K562 (cell line): ENCODE measurements at regions not wholly inside any gene's neighbourhood (a gene's known extent, or its start where the extent isn't known, plus 50 kb on each side); places are given as distances from the start of the nearest gene placed in this dataset.
A peak's percentile ranks its signal among the peaks of the same experiment; 100 is the strongest.

Source experiments
- ATAC-seq: fragments of 200-7000 bp; cut with Tn5 transposase; 3 replicates; pipeline ENCODE4 v1.9.1; 2020; ENCODE audit warnings: moderate library complexity
- BruUV-seq: library from RNA; stranded (reverse); fragments of 400-500 nt; replicated peaks from 2 replicates; lab custom pipeline; 2021; lab: Mats Ljungman, UMichigan
- CTCF ChIA-PET: fragments of 300-600 bp; formaldehyde crosslinking; extraction: SDS; loops from one replicate; lab custom pipeline; 2021; ENCODE audit warnings: low intra/inter-chr PET ratio; lab: Yijun Ruan, JAX
- POLR2A ChIA-PET: fragments of 300-600, 350-650 bp; sonication (Branson Sonifier 250); formaldehyde crosslinking; extraction: SDS; loops from one replicate; lab custom pipeline; 2021; ENCODE audit warnings: antibody characterized with exemption, inconsistent platforms; lab: Yijun Ruan, JAX
- DNase-seq, 4 experiments: peaks; one replicate each; pipeline versions ENCODE4 v3.0.0 to v3.0.0-alpha.2; 2011 to 2018; ENCODE audit warnings: low spot score in 3 of 4, mixed read lengths in 3 of 4; ENCODE audit errors: extremely low read depth in 1 of 4
- FAIRE-seq: peaks from 2 replicates; lab custom pipeline; 2011; peaks lifted over from hg19 to GRCh38; lab: Jason Lieb, UNC
- H2AFZ ChIP-seq: 2 replicates; pipeline ENCODE4 v1.6.0; 2011; ENCODE audit warnings: low read depth, low read length, control low read depth, inconsistent platforms
- H3K27ac ChIP-seq: fragments of 200-600 bp; 3 replicates; pipeline ENCODE4 v1.8.0; 2011; ENCODE audit warnings: low read depth, mild to moderate bottlenecking, control low read depth, inconsistent platforms, low read length, moderate library complexity, mixed read lengths; ENCODE audit errors: extremely low read depth
- H3K27me3 ChIP-seq, 2 experiments: fragments of 300-600 bp in 1 of 2; 2 replicates in 1 of 2; 3 replicates in 1 of 2; pipeline versions ENCODE4 v1.6.0 to v1.8.0; 2011; ENCODE audit warnings: inconsistent platforms in 2 of 2, low read length in 2 of 2, mild to moderate bottlenecking in 1 of 2, mixed read lengths in 1 of 2, moderate library complexity in 1 of 2; ENCODE audit not compliant: control insufficient read depth in 2 of 2, insufficient read depth in 2 of 2
- H3K36me3 ChIP-seq: fragments of 300-600 bp; 3 replicates; pipeline ENCODE4 v1.8.0; 2011; ENCODE audit warnings: mild to moderate bottlenecking, low read length, inconsistent platforms; ENCODE audit not compliant: control insufficient read depth, insufficient read depth
- H3K4me1 ChIP-seq, 2 experiments: fragments of 200-600 bp in 1 of 2; replicated peaks in 1 of 2; 2 replicates in 1 of 2; 3 replicates in 1 of 2; pipeline versions ENCODE4 v1.5.1 to v1.8.0; 2011; ENCODE audit warnings: inconsistent platforms in 2 of 2, low read length in 2 of 2, mild to moderate bottlenecking in 1 of 2, mixed read lengths in 1 of 2, moderate library complexity in 1 of 2; ENCODE audit not compliant: control insufficient read depth in 2 of 2, insufficient read depth in 2 of 2
- H3K4me2 ChIP-seq: 2 replicates; pipeline ENCODE4 v1.6.1; 2011; ENCODE audit warnings: low read length, control low read depth, inconsistent platforms, mixed read lengths; ENCODE audit not compliant: insufficient read depth
- H3K4me3 ChIP-seq: fragments of 200-600 bp; sonication (generic), shearing (Covaris generic); 2 replicates; pipeline ENCODE4 v1.5.1; 2016; ENCODE audit warnings: control low read depth, inconsistent platforms
- H3K79me2 ChIP-seq: fragments of 200-600 bp; 3 replicates; pipeline ENCODE4 v1.8.0; 2011; ENCODE audit warnings: low read length, inconsistent platforms; ENCODE audit not compliant: control insufficient read depth, insufficient read depth
- H3K9ac ChIP-seq, 2 experiments: 2 replicates each; pipeline versions ENCODE4 v1.6.0 to v1.6.1; 2011; ENCODE audit warnings: low read depth in 2 of 2, low read length in 2 of 2, control low read depth in 1 of 2, inconsistent platforms in 1 of 2, mild to moderate bottlenecking in 1 of 2, mixed read lengths in 1 of 2; ENCODE audit not compliant: insufficient read depth in 1 of 2
- H3K9me1 ChIP-seq: one replicate; pipeline ENCODE4 v1.6.0; 2011; ENCODE audit warnings: inconsistent platforms, mild to moderate bottlenecking, low read length, moderate library complexity; ENCODE audit not compliant: control insufficient read depth, insufficient read depth
- H3K9me3 ChIP-seq: replicated peaks from 2 replicates; pipeline ENCODE4 v1.5.1; 2011; ENCODE audit warnings: low read depth, low read length, inconsistent platforms; ENCODE audit not compliant: control insufficient read depth, insufficient read depth
- H4K20me1 ChIP-seq: replicated peaks from 2 replicates; pipeline ENCODE4 v1.6.1; 2011; ENCODE audit warnings: low read length, inconsistent platforms, mixed read lengths; ENCODE audit not compliant: control insufficient read depth, insufficient read depth
- EHMT2 ChIP-seq: fragments of 450-650 bp; IDR thresholded peaks from 2 replicates; pipeline ENCODE4 v1.6.1; 2018; ENCODE audit warnings: antibody characterized with exemption
- MEIS2 ChIP-seq: fragments of 450-650 bp; IDR thresholded peaks from 2 replicates; pipeline ENCODE4 v1.6.1; 2014; ENCODE audit warnings: mild to moderate bottlenecking; ENCODE audit not compliant: partially characterized antibody
- MIER1 ChIP-seq: fragments of 450-650 bp; IDR thresholded peaks from 2 replicates; pipeline ENCODE4 v1.6.1; 2016; ENCODE audit warnings: antibody characterized with exemption, mild to moderate bottlenecking, low read depth
- REST ChIP-seq, 2 experiments: fragments of 450-650 bp; formaldehyde crosslinking in 1 of 2; IDR thresholded peaks; 2 replicates each; pipeline versions ENCODE4 v1.4.0 to v1.6.1; 2014 to 2020; ENCODE audit warnings: mild to moderate bottlenecking in 2 of 2, borderline replicate concordance in 1 of 2, low read depth in 1 of 2
- SRSF3 ChIP-seq: fragments of 200-400 bp; formaldehyde crosslinking; IDR thresholded peaks from 2 replicates; pipeline ENCODE4 v1.6.1; 2016; ENCODE audit warnings: mild to moderate bottlenecking, low read length, moderate library complexity; ENCODE audit not compliant: insufficient read depth
- ZC3H4 ChIP-seq: sonication (generic); formaldehyde crosslinking; IDR thresholded peaks from 2 replicates; pipeline ENCODE4 v1.9.0; 2021; ENCODE audit warnings: missing genetic modification reagents, borderline replicate concordance
- ZNF644 ChIP-seq: fragments of 200-800 bp; sonication (Bioruptor generic); IDR thresholded peaks from 2 replicates; pipeline ENCODE4 v1.6.1; 2016; ENCODE audit warnings: low read depth, missing genetic modification characterization, missing compliant biosample characterization
- WGBS: fragments of 100-300 bp; shearing (Covaris generic); methylation state at CpG from one replicate; pipeline ENCODE4 v1.1.6; 2016; ENCODE audit warnings: low coverage, mixed read lengths; ENCODE audit not compliant: insufficient coverage; ENCODE audit errors: missing lambda C conversion rate; 5-methylcytosine and 5-hydroxymethylcytosine counted together
- in situ Hi-C: fragments of 300-500 bp; cut with MboI; formaldehyde crosslinking; loops from 4 replicates; pipeline ENCODE4 v1.15.0; 2018; ENCODE audit warnings: inconsistent platforms, mixed read lengths
- intact Hi-C: fragments of 100-400 bp; cut with micrococcal nuclease; formaldehyde crosslinking; loops from 2 replicates; pipeline ENCODE4 v1.14.2; 2022

- Histone ChIP-seq H3K4me3 (no peak overlapping the region), H3K9me3 (no peaks in the 10 kb centered on the region), H3K9ac (no peak overlapping the region), H3K9me1 (no peaks in the 10 kb centered on the region), H3K27me3 (no peaks in the 10 kb centered on the region), H3K4me1 (no peaks in the 10 kb centered on the region), H3K4me2 (no peak overlapping the region), H2AFZ (no peak overlapping the region), H3K36me3 (no peaks in the 10 kb centered on the region), H3K27ac (no peak overlapping the region), H4K20me1 (no peaks in the 10 kb centered on the region), H3K79me2 (no peaks in the 10 kb centered on the region)
- in situ Hi-C loops (no loop called here), intact Hi-C loops (no loop called here)
- no TSS peak for BruUV-seq
- ChIA-PET CTCF (no interaction called here), POLR2A (no interaction called here)
- 0% methylated on average over 3 of the region's 3 CpGs for WGBS
- FAIRE-seq (peak; percentile 78), DNase-seq (peak; percentile 8 to 37 (median 18)), ATAC-seq (peak; percentile 57; the same call in 1 of the 3 replicates)
- TF ChIP-seq REST (IDR thresholded peaks at IDR 0.05; ENCODE audit: borderline replicate concordance) (peak; percentile 97), REST (CRISPR knock-in tag; IDR thresholded peaks at IDR 0.05; ENCODE audit: low read depth) (peak; percentile 91), EHMT2 (peak; percentile 95), MIER1 (peak; percentile 81), ZC3H4 (no peak), MEIS2 (peak; percentile 12), SRSF3 (no peak), ZNF644 (0 out of 2 replicates have a peak, but pooled peaks have one; percentile 42)
These were observed 301.3 kb upstream of the ADCY2 start for GRCh38 chr5:7094626-7095025.
